Body of pancreas (tissue), 4 donors: ENCODE measurements at regions not wholly inside any gene's neighbourhood (a gene's known extent, or its start where the extent isn't known, plus 50 kb on each side); places are given as distances from the start of the nearest gene placed in this dataset.
"Not testable (repeated sequence)": the region's sequence is repeated elsewhere in the genome, so short reads cannot be mapped to it uniquely, and the experiment has no call there.

Experiments
- ATAC-seq: fragments of 150-250 bp; one replicate; pipeline ENCODE4 v1.9.1; 2016
- DNase-seq, 4 donors: peaks; one replicate each; pipeline ENCODE4 v3.0.0-alpha.2; 2019
- H3K27ac ChIP-seq, 4 donors: fragments of 200-600 bp; sonication (generic); 1 replicate in 3 of 4; 2 replicates in 1 of 4; pipeline versions ENCODE4 v1.5.1 to v1.6.1; 2016 to 2019; ENCODE audit warnings: mild to moderate bottlenecking in 1 of 4, mixed read lengths in 1 of 4, moderate library complexity in 1 of 4
- H3K27me3 ChIP-seq, 2 donors: fragments of 200-600 bp; sonication (generic); one replicate each; pipeline ENCODE4 v1.6.0; 2016; ENCODE audit warnings: mild to moderate bottlenecking in 1 of 2
- H3K36me3 ChIP-seq, 2 donors: fragments of 200-600 bp; sonication (generic); replicated peaks in 1 of 2; 2 replicates each; pipeline ENCODE4 v1.5.1; 2016; ENCODE audit warnings: low read depth in 2 of 2; ENCODE audit not compliant: insufficient read depth in 1 of 2
- H3K4me1 ChIP-seq: fragments of 200-600 bp; sonication (generic); one replicate; pipeline ENCODE4 v1.6.0; 2016
- H3K4me3 ChIP-seq, 2 donors: fragments of 200-600 bp; sonication (generic); 1 replicate in 1 of 2; 2 replicates in 1 of 2; pipeline ENCODE4 v1.5.1; 2016 to 2019
- H3K9me3 ChIP-seq, 3 donors: fragments of 200-600 bp; sonication (generic); 1 replicate in 2 of 3; 2 replicates in 1 of 3; pipeline ENCODE4 v1.5.1; 2016
- POLR2A ChIP-seq, 3 donors: fragments of 450-650 bp; IDR thresholded peaks; one replicate each; pipeline ENCODE4 v1.6.1; 2016; ENCODE audit warnings: antibody characterized with exemption in 3 of 3, mild to moderate bottlenecking in 2 of 3
- WGBS, 2 donors: methylation state at CpG; one replicate each; pipeline ENCODE4 v1.1.5; 2017; 5-methylcytosine and 5-hydroxymethylcytosine counted together
- intact Hi-C: fragments of 100-400 bp; cut with DNase I; formaldehyde crosslinking; loops from one replicate; pipeline ENCODE4 v1.15.1; 2023
- TF ChIP-seq, protein P1 (sequence below), 7 experiments: fragments of 450-650 bp in 4 of 7; fragments of 200-600 bp in 3 of 7; sonication (generic) in 3 of 7; IDR thresholded peaks; one replicate each; pipeline ENCODE4 v1.5.1; 2016 to 2019; ENCODE audit warnings: antibody characterized with exemption in 7 of 7

DNA sequence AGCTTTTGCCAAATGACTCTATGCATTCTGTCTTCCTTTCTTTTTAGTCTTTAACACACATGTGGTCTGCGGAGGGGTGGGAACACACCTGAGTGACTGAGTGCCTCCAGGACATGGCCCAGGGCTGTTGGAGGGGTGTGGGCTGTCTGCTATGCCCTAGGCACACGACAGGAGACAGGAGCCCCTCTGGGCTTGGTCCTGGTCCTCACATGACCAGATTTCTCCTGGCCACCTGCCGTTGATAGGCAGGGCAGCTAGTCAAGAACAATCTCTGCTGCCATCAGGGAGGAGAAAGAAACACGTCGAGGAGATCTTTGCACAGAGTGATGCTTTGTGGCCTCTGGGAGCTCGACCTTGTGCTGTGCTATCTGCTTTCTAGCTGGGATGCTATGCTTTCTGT, 176.6 kb downstream of the KLF13 start:
- intact Hi-C loops, result no loop called here
- DNase-seq, result peak in 1 of 4 donors; percentile 3
- TF ChIP-seq, protein P1, sequence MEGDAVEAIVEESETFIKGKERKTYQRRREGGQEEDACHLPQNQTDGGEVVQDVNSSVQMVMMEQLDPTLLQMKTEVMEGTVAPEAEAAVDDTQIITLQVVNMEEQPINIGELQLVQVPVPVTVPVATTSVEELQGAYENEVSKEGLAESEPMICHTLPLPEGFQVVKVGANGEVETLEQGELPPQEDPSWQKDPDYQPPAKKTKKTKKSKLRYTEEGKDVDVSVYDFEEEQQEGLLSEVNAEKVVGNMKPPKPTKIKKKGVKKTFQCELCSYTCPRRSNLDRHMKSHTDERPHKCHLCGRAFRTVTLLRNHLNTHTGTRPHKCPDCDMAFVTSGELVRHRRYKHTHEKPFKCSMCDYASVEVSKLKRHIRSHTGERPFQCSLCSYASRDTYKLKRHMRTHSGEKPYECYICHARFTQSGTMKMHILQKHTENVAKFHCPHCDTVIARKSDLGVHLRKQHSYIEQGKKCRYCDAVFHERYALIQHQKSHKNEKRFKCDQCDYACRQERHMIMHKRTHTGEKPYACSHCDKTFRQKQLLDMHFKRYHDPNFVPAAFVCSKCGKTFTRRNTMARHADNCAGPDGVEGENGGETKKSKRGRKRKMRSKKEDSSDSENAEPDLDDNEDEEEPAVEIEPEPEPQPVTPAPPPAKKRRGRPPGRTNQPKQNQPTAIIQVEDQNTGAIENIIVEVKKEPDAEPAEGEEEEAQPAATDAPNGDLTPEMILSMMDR (IDR thresholded peaks at IDR 0.05), result no peak
- TF ChIP-seq POLR2A (IDR thresholded peaks at IDR 0.05), result no peak
- ATAC-seq, result no peak
- H3K9me3 ChIP-seq, result no peaks in the 10 kb centered on the region
- H3K27me3 ChIP-seq, result no peaks in the 10 kb centered on the region
- H3K4me3 ChIP-seq, result no peak overlapping the region
- WGBS, 2 donors, result 64 to 85% methylated on average over 6 of the region's 6 CpGs
- no peaks in the 10 kb centered on the region for H3K36me3 ChIP-seq
- no peaks in the 10 kb centered on the region for H3K4me1 ChIP-seq
- no peak overlapping the region for H3K27ac ChIP-seq

DNA sequence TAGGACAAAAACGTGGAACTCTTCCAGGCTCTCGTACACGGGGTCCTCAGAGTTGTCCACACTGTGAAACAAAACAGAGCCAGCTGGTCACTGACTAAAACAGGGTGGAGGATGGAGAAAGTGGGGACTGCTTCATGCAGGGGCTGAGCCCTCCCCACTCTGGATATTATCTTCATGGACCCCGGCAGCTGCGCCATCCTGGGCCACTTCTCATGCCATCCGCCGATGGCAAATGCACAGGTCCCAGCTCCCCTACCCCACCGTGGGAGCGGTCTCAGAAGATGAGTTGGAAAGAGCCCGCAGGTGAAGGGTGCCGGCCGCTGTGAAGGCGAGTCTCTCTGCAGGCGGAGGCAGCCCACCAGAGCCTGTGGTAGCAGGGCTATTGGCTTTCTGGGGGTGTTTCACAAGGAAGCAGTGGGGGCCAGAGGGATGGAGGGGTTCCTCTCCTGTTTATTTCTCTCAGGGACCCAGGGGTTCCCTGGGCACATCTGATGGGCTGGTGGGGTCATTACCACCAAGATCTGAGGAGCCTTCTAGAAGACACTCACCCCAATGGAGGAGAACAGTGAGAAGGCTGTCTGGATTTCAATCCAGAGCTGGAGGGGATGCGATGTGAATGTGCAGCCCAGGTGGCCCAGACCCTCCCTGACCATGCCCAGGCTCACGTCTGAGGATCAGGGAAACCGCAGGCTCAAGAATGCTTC, 177.3 kb downstream of the KLF13 start:
- ATAC-seq, result no peak
- Histone ChIP-seq H3K9me3 (no peaks in the 10 kb centered on the region), H3K27me3 (no peaks in the 10 kb centered on the region), H3K4me1 (no peaks in the 10 kb centered on the region), H3K4me3 (no peak overlapping the region), H3K36me3 (no peaks in the 10 kb centered on the region), H3K27ac (no peak overlapping the region)
- peak in 1 of 4 donors; percentile 3 for DNase-seq
- TF ChIP-seq POLR2A (IDR thresholded peaks at IDR 0.05), result no peak
- TF ChIP-seq, protein P1 (IDR thresholded peaks at IDR 0.05), result no peak
- WGBS, 2 donors, result 87 to 90% methylated on average over 17 of the region's 17 CpGs
- intact Hi-C loops, result no loop called here

DNA sequence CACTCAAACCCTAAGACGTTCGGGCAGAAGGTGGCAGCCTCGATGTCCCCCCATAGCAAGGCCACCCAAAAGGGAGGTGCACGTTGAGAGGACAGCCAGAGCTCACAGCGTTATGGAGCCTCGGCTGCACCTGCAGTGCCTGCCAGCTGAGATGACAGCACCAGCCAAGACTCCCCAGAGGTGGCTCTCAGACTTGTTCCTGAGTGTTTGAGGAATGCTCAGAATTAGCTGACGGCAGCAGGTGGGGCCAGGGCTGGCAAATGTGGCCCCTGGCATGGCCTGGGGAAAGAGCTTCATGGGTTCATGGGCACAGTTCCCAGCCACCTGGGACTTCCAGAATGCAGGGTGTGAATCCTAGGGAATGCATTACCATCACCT, 177.8 kb downstream of the KLF13 start:
- no peaks in the 10 kb centered on the region for H3K27me3 ChIP-seq
- no peaks in the 10 kb centered on the region for H3K4me1 ChIP-seq
- TF ChIP-seq, protein P1 (IDR thresholded peaks at IDR 0.05), result no peak
- no peak for TF ChIP-seq POLR2A (IDR thresholded peaks at IDR 0.05)
- no peak for ATAC-seq
- H3K4me3 ChIP-seq, result no peak overlapping the region
- WGBS, 2 donors, result 72 to 75% methylated on average over 6 to 7 of the region's 7 CpGs
- H3K9me3 ChIP-seq, result no peaks in the 10 kb centered on the region
- peak in 1 of 4 donors; percentile 3 for DNase-seq
- intact Hi-C loops, result no loop called here
- H3K36me3 ChIP-seq, result no peaks in the 10 kb centered on the region
- H3K27ac ChIP-seq, result no peak overlapping the region

DNA sequence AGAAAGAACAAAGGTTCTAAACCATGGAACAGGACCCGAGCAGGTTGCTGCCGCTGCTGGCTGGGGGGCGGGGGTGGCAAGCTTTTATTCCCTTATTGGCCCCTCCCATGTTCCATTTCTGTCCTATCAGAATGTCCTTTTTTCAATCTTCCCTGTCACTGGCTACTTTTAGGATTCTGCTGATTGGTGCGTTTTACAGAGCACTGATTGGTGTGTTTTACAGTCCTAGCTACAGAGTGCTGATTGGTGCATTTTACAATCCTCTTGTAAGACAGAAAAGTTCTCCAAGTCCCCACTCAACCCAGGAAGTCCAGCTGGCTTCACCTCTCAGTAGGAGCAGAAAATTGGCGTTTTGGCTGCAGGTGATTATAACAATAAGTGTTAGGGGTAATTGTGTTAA, 180.9 kb downstream of the KLF13 start:
- ATAC-seq, H3K4me1 ChIP-seq, H3K4me3 ChIP-seq, H3K27me3 ChIP-seq, H3K27ac ChIP-seq, H3K36me3 ChIP-seq, intact Hi-C loops, DNase-seq, H3K9me3 ChIP-seq: not testable (repeated sequence)
- WGBS, 2 donors, result 81 to 84% methylated on average over 5 of the region's 5 CpGs

DNA sequence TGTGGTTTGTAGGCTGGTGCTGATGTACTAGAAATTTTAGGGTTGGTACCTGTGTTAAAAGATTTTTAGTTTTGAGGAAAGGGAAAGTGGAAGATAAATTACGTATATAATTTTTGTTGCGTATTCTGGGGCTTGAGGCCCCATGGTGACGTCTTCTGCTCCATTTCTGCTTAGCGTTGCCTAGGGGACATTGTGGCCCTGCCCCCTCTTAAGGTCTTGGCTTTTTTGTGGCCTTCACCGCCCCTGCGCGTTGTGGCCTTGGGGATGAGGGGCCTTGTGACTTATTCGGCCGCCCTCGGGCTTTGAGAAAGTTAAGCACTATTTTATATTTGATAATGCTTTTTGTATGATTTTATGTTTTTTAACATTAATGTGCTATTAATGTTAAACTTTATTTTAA, 182.0 kb downstream of the KLF13 start:
- no peak overlapping the region for H3K27ac ChIP-seq
- H3K4me1 ChIP-seq, result no peaks in the 10 kb centered on the region
- H3K9me3 ChIP-seq, result no peaks in the 10 kb centered on the region
- intact Hi-C loops, result no loop called here
- no peaks in the 10 kb centered on the region for H3K36me3 ChIP-seq
- no peaks in the 10 kb centered on the region for H3K27me3 ChIP-seq
- 95% methylated on average over 10 of the region's 10 CpGs for WGBS, 2 donors
- ATAC-seq (no peak), DNase-seq (no peak)
- H3K4me3 ChIP-seq, result no peak overlapping the region
- TF ChIP-seq, protein P1 (IDR thresholded peaks at IDR 0.05), result no peak
- TF ChIP-seq POLR2A (IDR thresholded peaks at IDR 0.05), result no peak
